ENCODE measurements at regions not wholly inside any gene's neighbourhood (a gene's known extent, or its start where the extent isn't known, plus 50 kb on each side); places are given as distances from the start of the nearest gene placed in this dataset.

- no peaks in the 10 kb centered on the region for H3K79me2 ChIP-seq (ENCODE audit: low read length)
- H3K9ac ChIP-seq (ENCODE audit: low read length), result no peak overlapping the region
- H3K4me2 ChIP-seq (ENCODE audit: low read length), result no peak overlapping the region
- H3F3A ChIP-seq (ENCODE audit: low read length, unreplicated experiment), result no peaks in the 10 kb centered on the region
- no peak overlapping the region for H2AFZ ChIP-seq (ENCODE audit: low read length)
- H3K9me3 ChIP-seq (ENCODE audit: low read length), result no peaks in the 10 kb centered on the region
- ChIA-PET POLR2A (ENCODE audit: unreplicated experiment) (interaction anchor here (0.7 kb wide), 1 partner anchor 597 kb away, joined by 3 read pairs; no protein-coding TSS in a partner anchor), CTCF (no interaction called here)
- no TSS peak for BruUV-seq (replicated peaks)
- intact Hi-C loops (cut with micrococcal nuclease), result no loop called here
- TF ChIP-seq EZH2 (IDR thresholded peaks at IDR 0.05; ENCODE audit: low read length, unreplicated experiment), result no peak
- TF ChIP-seq EZH2phosphoT487 (IDR thresholded peaks at IDR 0.05; ENCODE audit: borderline replicate concordance, low read length), result no peak
- no peak for TF ChIP-seq CTCF (conservative IDR thresholded peaks at IDR 0.05; ENCODE audit: low read depth, low read length)
- DNase-seq, result no peak
- no peak for ATAC-seq
- H3K4me3 ChIP-seq (ENCODE audit: low read length), result no peak overlapping the region
- H4K20me1 ChIP-seq (ENCODE audit: low read length), result no peaks in the 10 kb centered on the region
- no peaks in the 10 kb centered on the region for H3K9me2 ChIP-seq (replicated peaks; ENCODE audit: low read length)
- no peaks in the 10 kb centered on the region for H3K36me3 ChIP-seq (ENCODE audit: low read depth, low read length)
- H3K4me1 ChIP-seq (ENCODE audit: insufficient read depth, low read length), result peaks cover 5% of the 10 kb centered on the region; the same call in 1 of the 2 replicates
- H3K27me3 ChIP-seq (ENCODE audit: low read length), result no peaks in the 10 kb centered on the region; the same call in 1 of the 2 replicates
- H3K27ac ChIP-seq (ENCODE audit: low read length), result no peak overlapping the region
Measured at GRCh38 chr5:138659121-138659520, 83.9 kb upstream of the HSPA9 start.

GRCh38 chr5:138658676-138659075 lies 83.5 kb upstream of the HSPA9 start:
- H3K79me2 ChIP-seq (ENCODE audit: low read length), result no peaks in the 10 kb centered on the region
- CTCF ChIA-PET, result no interaction called here
- intact Hi-C loops (cut with micrococcal nuclease), result no loop called here
- no peaks in the 10 kb centered on the region for H3K9me3 ChIP-seq (ENCODE audit: low read length)
- ATAC-seq (no peak), DNase-seq (no peak)
- H3F3A ChIP-seq (ENCODE audit: low read length, unreplicated experiment), result no peaks in the 10 kb centered on the region
- H2AFZ ChIP-seq (ENCODE audit: low read length), result no peak overlapping the region
- no peaks in the 10 kb centered on the region for H3K36me3 ChIP-seq (ENCODE audit: low read depth, low read length)
- H4K20me1 ChIP-seq (ENCODE audit: low read length), result no peaks in the 10 kb centered on the region
- no peak overlapping the region for H3K4me2 ChIP-seq (ENCODE audit: low read length)
- H3K4me3 ChIP-seq (ENCODE audit: low read length), result no peak overlapping the region
- BruUV-seq (replicated peaks), result no TSS peak
- TF ChIP-seq EZH2phosphoT487 (IDR thresholded peaks at IDR 0.05; ENCODE audit: borderline replicate concordance, low read length) (no peak), CTCF (conservative IDR thresholded peaks at IDR 0.05; ENCODE audit: low read depth, low read length) (no peak), EZH2 (IDR thresholded peaks at IDR 0.05; ENCODE audit: low read length, unreplicated experiment) (no peak)
- H3K27me3 ChIP-seq (ENCODE audit: low read length), result no peaks in the 10 kb centered on the region; the same call in 1 of the 2 replicates
- H3K27ac ChIP-seq (ENCODE audit: low read length), result no peak overlapping the region
- H3K4me1 ChIP-seq (ENCODE audit: insufficient read depth, low read length), result peaks cover 5% of the 10 kb centered on the region; the same call in 1 of the 2 replicates
- H3K9me2 ChIP-seq (replicated peaks; ENCODE audit: low read length), result no peaks in the 10 kb centered on the region
- POLR2A ChIA-PET (ENCODE audit: unreplicated experiment), result interaction anchor here (0.7 kb wide), 1 partner anchor 598 kb away, joined by 3 read pairs; no protein-coding TSS in a partner anchor
- no peak overlapping the region for H3K9ac ChIP-seq (ENCODE audit: low read length)

GRCh38 chr5:138657360-138657759 lies 82.2 kb upstream of the HSPA9 start:
- no peaks in the 10 kb centered on the region for H4K20me1 ChIP-seq (ENCODE audit: low read length)
- H3K27me3 ChIP-seq (ENCODE audit: low read length), result no peaks in the 10 kb centered on the region; the same call in 1 of the 2 replicates
- H3K9me3 ChIP-seq (ENCODE audit: low read length), result no peaks in the 10 kb centered on the region
- ChIA-PET POLR2A (ENCODE audit: unreplicated experiment) (no interaction called here), CTCF (no interaction called here)
- H3K9ac ChIP-seq (ENCODE audit: low read length), result no peak overlapping the region
- H3K4me3 ChIP-seq (ENCODE audit: low read length), result no peak overlapping the region
- DNase-seq, result no peak
- H3K9me2 ChIP-seq (replicated peaks; ENCODE audit: low read length), result no peaks in the 10 kb centered on the region
- no peaks in the 10 kb centered on the region for H3F3A ChIP-seq (ENCODE audit: low read length, unreplicated experiment)
- no peak overlapping the region for H2AFZ ChIP-seq (ENCODE audit: low read length)
- H3K79me2 ChIP-seq (ENCODE audit: low read length), result no peaks in the 10 kb centered on the region
- no peak overlapping the region for H3K4me2 ChIP-seq (ENCODE audit: low read length)
- intact Hi-C loops (cut with micrococcal nuclease), result no loop called here
- no peaks in the 10 kb centered on the region for H3K36me3 ChIP-seq (ENCODE audit: low read depth, low read length)
- TF ChIP-seq EZH2 (IDR thresholded peaks at IDR 0.05; ENCODE audit: low read length, unreplicated experiment) (no peak), EZH2phosphoT487 (IDR thresholded peaks at IDR 0.05; ENCODE audit: borderline replicate concordance, low read length) (no peak), CTCF (conservative IDR thresholded peaks at IDR 0.05; ENCODE audit: low read depth, low read length) (no peak)
- H3K4me1 ChIP-seq (ENCODE audit: insufficient read depth, low read length), result peaks cover 5% of the 10 kb centered on the region; the same call in 1 of the 2 replicates
- no peak overlapping the region for H3K27ac ChIP-seq (ENCODE audit: low read length)
- no peak for ATAC-seq
- no TSS peak for BruUV-seq (replicated peaks)

All from PC-3 (cell line).